GM23338 (cell line): ENCODE measurements at regions not wholly inside any gene's neighbourhood (a gene's known extent, or its start where the extent isn't known, plus 50 kb on each side); places are given as distances from the start of the nearest gene placed in this dataset.

Experiments used
- CREB1 ChIP-seq: fragments of 250-450 bp; sonication (Bioruptor Pico); IDR thresholded peaks from 2 replicates; pipeline ENCODE4 v1.5.0; 2020; ENCODE audit warnings: low read depth, mild to moderate bottlenecking, moderate library complexity
- EZH2 ChIP-seq: fragments of 200-600 bp; sonication (generic); IDR thresholded peaks from one replicate; pipeline ENCODE4 v1.8.0; 2017; ENCODE audit warnings: antibody characterized with exemption, mild to moderate bottlenecking, low read depth; ENCODE audit not compliant: unreplicated experiment
- POLR2AphosphoS5 ChIP-seq: IDR thresholded peaks from 2 replicates; pipeline ENCODE4 v1.6.1; 2016; ENCODE audit warnings: antibody characterized with exemption, low read depth
- REST ChIP-seq: IDR thresholded peaks from one replicate; pipeline ENCODE4 v1.6.1; 2018; ENCODE audit warnings: antibody characterized with exemption; ENCODE audit not compliant: unreplicated experiment
- TF ChIP-seq, protein P1 (sequence below), 2 experiments: fragments of 200-600 bp in 1 of 2; sonication (generic) in 1 of 2; conservative IDR thresholded peaks; 2 replicates each; pipeline versions ENCODE4 v1.5.1 to v1.6.1; 2016 to 2017; ENCODE audit warnings: antibody characterized with exemption in 2 of 2, low read depth in 2 of 2, mild to moderate bottlenecking in 2 of 2, moderate library complexity in 1 of 2

- TF ChIP-seq, protein P1, sequence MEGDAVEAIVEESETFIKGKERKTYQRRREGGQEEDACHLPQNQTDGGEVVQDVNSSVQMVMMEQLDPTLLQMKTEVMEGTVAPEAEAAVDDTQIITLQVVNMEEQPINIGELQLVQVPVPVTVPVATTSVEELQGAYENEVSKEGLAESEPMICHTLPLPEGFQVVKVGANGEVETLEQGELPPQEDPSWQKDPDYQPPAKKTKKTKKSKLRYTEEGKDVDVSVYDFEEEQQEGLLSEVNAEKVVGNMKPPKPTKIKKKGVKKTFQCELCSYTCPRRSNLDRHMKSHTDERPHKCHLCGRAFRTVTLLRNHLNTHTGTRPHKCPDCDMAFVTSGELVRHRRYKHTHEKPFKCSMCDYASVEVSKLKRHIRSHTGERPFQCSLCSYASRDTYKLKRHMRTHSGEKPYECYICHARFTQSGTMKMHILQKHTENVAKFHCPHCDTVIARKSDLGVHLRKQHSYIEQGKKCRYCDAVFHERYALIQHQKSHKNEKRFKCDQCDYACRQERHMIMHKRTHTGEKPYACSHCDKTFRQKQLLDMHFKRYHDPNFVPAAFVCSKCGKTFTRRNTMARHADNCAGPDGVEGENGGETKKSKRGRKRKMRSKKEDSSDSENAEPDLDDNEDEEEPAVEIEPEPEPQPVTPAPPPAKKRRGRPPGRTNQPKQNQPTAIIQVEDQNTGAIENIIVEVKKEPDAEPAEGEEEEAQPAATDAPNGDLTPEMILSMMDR (conservative IDR thresholded peaks at IDR 0.05; ENCODE audit: low read depth in 2 of 2), result no peak
- TF ChIP-seq POLR2AphosphoS5 (no peak), EZH2 (no peak), CREB1 (CRISPR knock-in tag) (no peak), REST (no peak)
These were observed 414.9 kb downstream of the SATB2 start for GRCh38 chr2:199042660-199043379.
